Hepatocyte (in vitro differentiated cells): ENCODE measurements at regions not wholly inside any gene's neighbourhood (a gene's known extent, or its start where the extent isn't known, plus 50 kb on each side); places are given as distances from the start of the nearest gene placed in this dataset.

Experiments
- CTCF ChIP-seq: fragments of 200-600 bp; sonication (generic); IDR thresholded peaks from 2 replicates; pipeline ENCODE4 v1.5.1; 2016; ENCODE audit warnings: antibody characterized with exemption, mild to moderate bottlenecking; ENCODE audit not compliant: poor library complexity
- EZH2 ChIP-seq: fragments of 200-600 bp; sonication (generic); IDR thresholded peaks from 2 replicates; pipeline ENCODE4 v1.6.1; 2016; ENCODE audit warnings: antibody characterized with exemption, mild to moderate bottlenecking, borderline replicate concordance

GRCh38 chr4:124146068-124146467 is 566.5 kb downstream of the ANKRD50 start:
- no peak for TF ChIP-seq CTCF
- no peak for TF ChIP-seq EZH2
